ENCODE measurements at regions not wholly inside any gene's neighbourhood (a gene's known extent, or its start where the extent isn't known, plus 50 kb on each side); places are given as distances from the start of the nearest gene placed in this dataset.

GRCh38 chr2:151063271-151063670 lies 198.4 kb downstream of the RBM43 start:
- no peak for DNase-seq (ENCODE audit: low spot score)
- TF ChIP-seq CTCF (IDR thresholded peaks at IDR 0.05; ENCODE audit: borderline replicate concordance, control extremely low read depth, extremely low read depth, insufficient read depth, missing control alignments) = no peak
- in situ Hi-C loops (cut with MboI; ENCODE audit: low sequenced_read_pairs, unreplicated experiment) = no loop called here

- TF ChIP-seq CTCF (IDR thresholded peaks at IDR 0.05; ENCODE audit: borderline replicate concordance, control extremely low read depth, extremely low read depth, insufficient read depth, missing control alignments) = no peak
- DNase-seq (ENCODE audit: low spot score) = no peak
- in situ Hi-C loops (cut with MboI; ENCODE audit: low sequenced_read_pairs, unreplicated experiment) = no loop called here
Observed at GRCh38 chr2:151060287-151060686, 201.4 kb downstream of the RBM43 start.

GRCh38 chr2:151056870-151057269 lies 204.8 kb downstream of the RBM43 start:
- in situ Hi-C loops (cut with MboI; ENCODE audit: low sequenced_read_pairs, unreplicated experiment) = no loop called here
- no peak for TF ChIP-seq CTCF (IDR thresholded peaks at IDR 0.05; ENCODE audit: borderline replicate concordance, control extremely low read depth, extremely low read depth, insufficient read depth, missing control alignments)
- no peak for DNase-seq (ENCODE audit: low spot score)

- DNase-seq (ENCODE audit: low spot score) = no peak
- TF ChIP-seq CTCF (IDR thresholded peaks at IDR 0.05; ENCODE audit: borderline replicate concordance, control extremely low read depth, extremely low read depth, insufficient read depth, missing control alignments) = no peak
- in situ Hi-C loops (cut with MboI; ENCODE audit: low sequenced_read_pairs, unreplicated experiment) = no loop called here
Observed at GRCh38 chr2:151053661-151053990, 208.0 kb downstream of the RBM43 start.

GRCh38 chr2:151052850-151053660 lies 208.6 kb downstream of the RBM43 start:
- in situ Hi-C loops (cut with MboI; ENCODE audit: low sequenced_read_pairs, unreplicated experiment) = no loop called here
- no peak for DNase-seq (ENCODE audit: low spot score)
- TF ChIP-seq CTCF (IDR thresholded peaks at IDR 0.05; ENCODE audit: borderline replicate concordance, control extremely low read depth, extremely low read depth, insufficient read depth, missing control alignments) = no peak

- peak; percentile 42 for DNase-seq (ENCODE audit: low spot score)
- in situ Hi-C loops (cut with MboI; ENCODE audit: low sequenced_read_pairs, unreplicated experiment) = no loop called here
Observed at GRCh38 chr2:151051574-151052220, 210.0 kb downstream of the RBM43 start.

More at GRCh38 chr2:151051574-151052220, 210.0 kb downstream of the RBM43 start:
- peak; percentile 69 for TF ChIP-seq CTCF (IDR thresholded peaks at IDR 0.05; ENCODE audit: borderline replicate concordance, control extremely low read depth, extremely low read depth, insufficient read depth, missing control alignments)

Measured in GM13976 (cell line).